ENCODE measurements at regions not wholly inside any gene's neighbourhood (a gene's known extent, or its start where the extent isn't known, plus 50 kb on each side); places are given as distances from the start of the nearest gene placed in this dataset.

- no peak for DNase-seq (ENCODE audit: low spot score)
These were observed 166.9 kb upstream of the DIO2 start for GRCh38 chr14:80378084-80378690.

DNA sequence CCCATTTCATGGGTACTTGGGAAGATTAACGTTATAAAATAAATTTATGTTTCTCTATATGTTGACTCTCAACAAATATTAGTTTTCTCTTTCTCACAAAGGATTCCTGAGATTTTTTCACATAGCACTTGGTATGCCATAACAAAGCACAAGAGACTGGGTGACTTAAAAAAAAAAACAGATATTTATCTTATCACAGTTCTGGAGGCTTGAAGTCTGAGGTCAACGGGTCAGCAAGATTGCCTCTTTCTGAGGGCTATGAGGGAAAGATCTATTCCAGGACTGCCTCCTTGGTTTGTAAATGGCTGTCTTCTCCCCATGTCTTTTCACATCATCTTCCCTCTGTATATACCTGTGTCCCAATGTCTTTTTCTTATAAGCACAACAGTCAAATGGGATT lies 153.5 kb upstream of the DIO2 start:
- DNase-seq (ENCODE audit: low spot score) = no peak

DNA sequence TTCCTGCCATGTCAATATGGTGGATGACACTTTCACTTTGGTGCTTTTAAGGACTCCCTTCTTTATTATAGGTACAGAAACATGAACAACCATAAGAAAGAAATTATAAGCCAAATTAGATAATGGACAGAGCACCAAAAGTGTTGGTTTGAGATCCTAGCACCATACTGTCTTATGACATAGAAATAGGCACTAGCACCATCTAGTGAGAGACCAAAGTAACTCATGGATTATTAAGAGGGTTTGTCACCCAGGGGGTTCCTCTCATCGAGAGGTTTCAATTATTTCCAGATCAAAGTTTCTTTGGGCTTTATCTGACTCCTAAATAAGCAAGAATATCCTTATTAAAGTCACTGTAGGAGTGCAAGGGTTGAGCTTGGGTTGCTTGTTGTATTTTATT lies 153.0 kb upstream of the DIO2 start:
- DNase-seq (ENCODE audit: low spot score) = peak; percentile 53

GRCh38 chr14:80358112-80358511 lies 146.8 kb upstream of the DIO2 start:
- no peak for DNase-seq (ENCODE audit: low spot score)

DNA sequence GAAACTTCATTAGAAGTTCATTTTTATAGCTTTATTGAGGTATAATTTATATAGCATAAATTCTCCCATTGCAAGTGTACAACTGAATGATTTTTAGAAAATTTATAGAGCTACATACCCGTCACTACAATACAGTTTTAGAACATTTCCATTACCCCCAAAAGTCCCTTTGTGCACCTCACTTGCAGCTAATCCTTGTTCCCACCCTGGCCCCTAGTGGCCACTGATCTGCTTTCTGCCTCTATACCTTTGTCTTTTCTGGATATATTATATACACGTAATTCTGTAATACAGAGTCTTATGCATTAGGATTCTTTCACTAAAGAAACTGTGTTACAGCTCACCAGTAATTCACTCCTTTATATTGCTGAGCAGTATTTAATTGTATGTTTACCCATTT lies 145.1 kb upstream of the DIO2 start:
- peak; percentile 30 for DNase-seq (ENCODE audit: low spot score)

DNA sequence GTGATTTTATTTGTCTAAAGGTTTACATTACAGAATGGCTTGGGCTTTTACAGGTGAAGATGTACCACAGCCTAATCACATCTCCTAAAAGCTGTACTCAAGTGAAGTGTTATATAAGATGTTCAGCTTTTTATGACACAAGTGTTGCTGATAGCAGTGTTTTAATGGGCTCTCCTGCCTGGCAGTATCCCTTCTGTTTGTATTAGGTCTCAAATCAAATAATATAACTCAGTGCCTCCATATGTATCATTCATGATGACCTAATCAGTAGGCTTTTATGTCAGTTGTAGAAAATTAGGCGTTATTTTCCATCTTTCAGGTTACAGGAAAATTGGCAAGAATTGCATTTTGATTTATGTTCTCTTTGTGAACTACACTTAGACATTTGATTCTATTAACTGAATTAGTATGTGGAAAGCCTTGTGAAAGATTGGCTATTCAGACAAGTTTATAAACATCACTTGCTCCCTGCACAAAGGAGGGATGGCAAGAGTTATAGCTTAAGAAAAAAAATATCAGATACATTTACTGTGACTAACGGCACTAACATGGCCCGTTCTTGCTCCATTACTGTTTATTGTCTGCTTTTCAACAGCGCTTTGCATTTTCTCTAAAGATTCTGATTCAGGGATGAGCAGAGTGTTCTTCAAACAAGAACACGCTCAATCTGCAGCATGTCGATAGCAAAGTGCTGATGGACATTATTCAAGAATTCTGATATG lies 143.7 kb upstream of the DIO2 start:
- DNase-seq (ENCODE audit: low spot score) = no peak

GRCh38 chr14:80352471-80352870 lies 141.2 kb upstream of the DIO2 start:
- no peak for DNase-seq (ENCODE audit: low spot score)

GRCh38 chr14:80350707-80351106 lies 139.4 kb upstream of the DIO2 start:
- DNase-seq (ENCODE audit: low spot score) = no peak

- no peak for DNase-seq (ENCODE audit: low spot score)
These were observed 135.1 kb upstream of the DIO2 start for GRCh38 chr14:80346395-80346794.

DNA sequence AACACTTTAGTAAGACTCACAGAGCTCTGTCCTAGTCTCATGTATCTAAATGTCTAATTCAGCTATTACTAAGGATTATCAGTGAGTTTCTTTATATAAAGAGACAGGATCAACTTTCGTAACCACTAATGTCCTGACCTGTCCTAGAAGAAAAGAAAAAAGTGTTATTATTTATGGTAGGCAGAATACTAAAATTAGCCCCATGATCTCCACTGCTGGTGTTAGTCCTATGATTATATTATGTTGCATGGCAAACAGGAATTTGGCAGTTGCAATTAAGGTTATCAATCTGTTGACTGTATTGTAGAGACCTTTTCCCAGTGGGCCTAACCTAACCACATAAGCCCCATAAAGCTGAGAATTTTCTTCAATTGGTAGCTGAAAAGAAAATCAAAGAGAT lies 132.9 kb upstream of the DIO2 start:
- DNase-seq (ENCODE audit: low spot score) = no peak

- DNase-seq (ENCODE audit: low spot score) = no peak
These were observed 125.4 kb upstream of the DIO2 start for GRCh38 chr14:80336608-80337106.

GRCh38 chr14:80325688-80326087 lies 114.4 kb upstream of the DIO2 start:
- DNase-seq (ENCODE audit: low spot score) = no peak

DNA sequence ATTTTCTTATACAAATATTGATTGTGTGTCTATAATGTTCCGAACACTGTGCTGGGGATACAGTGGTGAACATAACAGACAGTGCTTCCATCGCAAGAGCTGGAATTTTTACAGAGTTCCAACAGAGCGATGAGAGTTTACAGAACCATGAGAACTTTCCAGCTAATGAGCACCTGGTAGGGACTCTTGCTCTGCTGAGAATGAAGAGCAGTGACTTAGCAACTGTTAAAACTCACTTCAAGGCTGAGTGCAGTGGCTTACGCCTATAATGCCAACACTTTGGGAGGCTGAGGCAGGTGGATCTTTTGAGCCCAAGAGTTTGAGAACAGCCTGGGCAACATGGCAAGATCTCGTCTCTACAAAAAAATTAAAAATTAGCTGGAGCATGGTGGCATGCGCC lies 113.8 kb upstream of the DIO2 start:
- no peak for DNase-seq (ENCODE audit: low spot score)

GRCh38 chr14:80324649-80325048 lies 113.3 kb upstream of the DIO2 start:
- no peak for DNase-seq (ENCODE audit: low spot score)

- no peak for DNase-seq (ENCODE audit: low spot score)
These were observed 111.8 kb upstream of the DIO2 start for GRCh38 chr14:80323038-80323665.

- DNase-seq (ENCODE audit: low spot score) = no peak
These were observed 105.1 kb upstream of the DIO2 start for GRCh38 chr14:80316441-80316840.

DNA sequence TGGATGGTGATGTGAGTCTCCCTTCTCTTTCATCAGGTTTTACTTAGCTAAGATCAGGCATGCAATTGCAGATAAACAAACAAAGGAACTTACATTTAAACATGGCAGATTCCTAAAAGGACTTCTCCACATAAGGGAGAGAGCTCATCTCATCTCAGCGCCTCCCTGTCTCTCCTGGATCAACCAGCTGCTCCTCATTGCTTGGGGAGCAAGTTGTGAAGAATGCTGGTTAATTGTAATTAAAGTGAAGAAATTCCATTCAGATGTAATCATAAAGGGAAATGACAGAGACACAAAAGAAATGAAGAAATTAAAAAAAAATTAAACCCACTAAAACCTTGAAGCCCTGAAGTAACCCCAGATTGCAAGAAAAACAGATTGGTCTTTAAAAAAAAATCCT lies 104.4 kb upstream of the DIO2 start:
- no peak for DNase-seq (ENCODE audit: low spot score)

DNA sequence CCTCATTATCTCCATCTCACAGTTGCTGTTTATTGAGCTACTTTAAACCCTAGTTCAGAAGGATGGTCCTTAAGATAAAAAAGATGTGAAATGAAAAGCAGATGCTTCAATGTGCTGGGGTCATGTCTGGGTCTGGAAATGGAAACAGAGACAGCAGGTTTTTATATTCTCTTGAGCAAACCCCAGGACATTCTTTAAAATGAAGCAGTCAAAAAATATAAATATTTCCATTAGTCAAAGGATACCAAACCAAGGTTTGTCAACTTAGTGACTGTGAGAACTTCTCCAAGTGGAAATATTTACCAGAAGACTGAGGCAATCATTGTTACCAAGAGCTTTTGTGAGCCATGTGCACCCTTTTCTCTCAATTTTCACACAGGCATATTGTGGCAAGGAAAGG lies 102.5 kb upstream of the DIO2 start:
- DNase-seq (ENCODE audit: low spot score) = no peak

DNA sequence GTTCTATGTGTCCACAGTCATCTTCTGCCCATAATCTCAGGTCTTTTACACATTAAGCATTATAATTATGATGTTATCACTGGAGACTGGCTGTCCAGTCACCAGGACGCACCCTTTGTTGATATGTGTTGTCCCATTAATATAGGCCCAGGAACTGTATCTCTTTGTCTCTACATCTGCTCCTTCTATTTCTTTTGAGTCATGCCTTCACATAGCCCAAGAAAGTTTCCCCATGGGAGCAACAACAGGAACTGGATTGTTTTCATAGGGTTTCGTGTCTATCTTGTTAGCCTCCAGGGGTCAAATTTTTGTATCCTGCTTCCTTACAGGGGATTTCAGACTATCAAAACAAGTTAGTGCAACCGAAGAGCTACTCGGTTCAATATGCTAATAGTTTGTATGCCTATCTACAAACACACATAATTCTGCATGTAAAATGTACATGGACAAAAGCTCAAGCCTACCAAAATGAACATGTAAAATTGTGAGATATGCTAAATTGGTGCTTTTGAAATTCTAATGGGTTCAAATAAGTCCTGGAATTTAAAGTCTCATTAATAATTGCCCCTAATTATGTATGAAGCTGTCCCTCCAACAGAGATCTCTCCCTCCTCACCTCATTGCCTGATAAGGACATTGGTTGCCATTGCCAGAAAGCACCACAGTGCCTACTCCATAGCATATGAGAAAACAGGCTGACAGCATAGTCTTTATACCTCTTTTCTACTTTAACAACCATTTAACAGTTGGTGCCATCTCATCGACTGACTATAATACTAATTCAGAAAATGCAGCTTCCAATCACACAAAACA lies 99.8 kb upstream of the DIO2 start:
- no peak for DNase-seq (ENCODE audit: low spot score)

DNA sequence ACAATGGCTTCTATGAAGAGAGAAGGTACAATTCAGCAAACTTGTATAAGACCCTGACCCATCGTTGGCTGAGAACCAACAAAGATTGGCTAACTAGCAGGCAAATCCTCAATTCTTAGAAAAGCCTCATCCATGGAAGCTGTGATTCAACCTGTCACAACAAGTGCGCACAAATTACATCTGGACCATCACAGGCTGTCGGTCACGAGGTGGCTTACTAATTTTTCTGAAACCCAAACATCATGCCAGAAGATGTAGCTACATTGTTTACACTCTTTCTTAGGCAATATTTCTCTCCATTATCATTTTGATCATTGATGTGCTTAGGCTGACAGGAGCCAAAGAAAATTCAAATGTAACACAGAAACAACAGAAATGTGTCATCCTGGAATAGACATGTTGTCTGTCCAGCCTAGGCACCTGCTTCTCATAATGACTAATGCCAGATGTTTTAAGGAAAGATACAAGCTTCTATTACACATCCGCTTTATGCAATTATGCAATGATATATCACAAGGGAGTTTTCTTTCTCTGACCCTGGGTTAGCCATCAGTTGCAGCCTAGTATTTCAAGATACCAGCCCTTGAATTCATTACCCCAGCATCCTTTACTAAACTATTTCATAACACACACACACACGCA lies 92.9 kb upstream of the DIO2 start:
- no peak for DNase-seq (ENCODE audit: low spot score)

DNA sequence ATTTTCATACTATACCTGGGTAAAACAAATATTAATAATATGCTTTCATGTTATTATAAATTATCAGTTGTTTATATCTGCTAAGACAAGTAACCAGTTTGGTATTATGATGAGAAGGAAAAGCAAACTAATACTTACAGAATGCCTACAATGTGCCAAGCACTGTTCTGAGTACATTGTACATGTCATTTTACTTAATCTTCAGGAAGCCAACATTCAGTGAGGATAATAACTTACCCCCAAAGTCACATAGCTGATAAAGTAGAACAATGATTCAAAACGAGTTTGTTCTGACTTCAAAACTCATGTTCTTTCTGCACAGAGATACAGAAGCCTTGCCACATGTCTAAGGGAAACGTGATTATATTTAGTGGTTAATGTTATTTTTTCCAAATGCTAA lies 89.0 kb upstream of the DIO2 start:
- no peak for DNase-seq (ENCODE audit: low spot score)

DNA sequence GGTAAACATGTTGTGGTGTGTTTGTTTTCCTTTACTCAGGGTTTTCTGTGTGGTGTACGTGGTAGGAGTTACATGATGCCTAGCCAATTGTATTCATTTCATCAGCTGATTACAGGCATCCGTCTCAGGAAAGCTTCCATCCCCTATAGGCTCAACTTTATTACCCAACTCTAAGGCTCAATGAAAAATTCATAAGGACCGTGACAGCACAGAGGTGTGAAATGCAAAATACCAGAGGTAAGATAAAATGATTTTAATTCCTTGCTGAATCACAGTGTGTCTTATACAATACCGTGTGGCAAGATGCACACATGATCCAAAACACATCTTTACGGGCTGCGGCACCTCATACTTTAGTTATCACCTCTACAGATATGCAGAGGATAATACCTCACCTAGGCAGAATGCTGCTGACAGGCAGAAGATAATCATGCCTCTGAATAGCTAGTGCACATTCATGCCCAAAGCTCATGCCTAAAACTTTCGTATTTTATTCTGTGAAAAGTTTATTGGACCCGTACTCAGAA lies 87.2 kb upstream of the DIO2 start:
- DNase-seq (ENCODE audit: low spot score) = no peak
